ENCODE measurements at regions not wholly inside any gene's neighbourhood (a gene's known extent, or its start where the extent isn't known, plus 50 kb on each side); places are given as distances from the start of the nearest gene placed in this dataset.
"Not testable (repeated sequence)": the region's sequence is repeated elsewhere in the genome, so short reads cannot be mapped to it uniquely, and the experiment has no call there.

GRCh38 chr18:6572192-6572591 lies 157.3 kb upstream of the ARHGAP28 start:
- not testable (repeated sequence) for DNase-seq

GRCh38 chr18:6574631-6575030 lies 154.9 kb upstream of the ARHGAP28 start:
- no peak for DNase-seq

GRCh38 chr18:6575908-6576307 lies 153.6 kb upstream of the ARHGAP28 start:
- DNase-seq: no peak

GRCh38 chr18:6576718-6577375 lies 152.7 kb upstream of the ARHGAP28 start:
- DNase-seq: no peak

- DNase-seq: no peak
Observed at GRCh38 chr18:6578686-6579085, 150.8 kb upstream of the ARHGAP28 start.

- no peak for DNase-seq
Observed at GRCh38 chr18:6579486-6579885, 150.0 kb upstream of the ARHGAP28 start.

GRCh38 chr18:6580401-6580800 lies 149.1 kb upstream of the ARHGAP28 start:
- DNase-seq: no peak

GRCh38 chr18:6589923-6590322 lies 139.6 kb upstream of the ARHGAP28 start:
- no peak for DNase-seq

- DNase-seq: no peak
Observed at GRCh38 chr18:6590326-6590725, 139.2 kb upstream of the ARHGAP28 start.

- no peak for DNase-seq
Observed at GRCh38 chr18:6591491-6591890, 138.0 kb upstream of the ARHGAP28 start.

GRCh38 chr18:6592522-6592921 lies 137.0 kb upstream of the ARHGAP28 start:
- DNase-seq: no peak

- DNase-seq: no peak
Observed at GRCh38 chr18:6593142-6593885, 136.2 kb upstream of the ARHGAP28 start.

GRCh38 chr18:6595666-6596065 lies 133.8 kb upstream of the ARHGAP28 start:
- DNase-seq: no peak

GRCh38 chr18:6598657-6599056 lies 130.9 kb upstream of the ARHGAP28 start:
- DNase-seq: no peak

- DNase-seq: no peak
Observed at GRCh38 chr18:6600667-6601167, 128.8 kb upstream of the ARHGAP28 start.

GRCh38 chr18:6601241-6601640 lies 128.3 kb upstream of the ARHGAP28 start:
- DNase-seq: no peak

GRCh38 chr18:6602365-6602764 lies 127.2 kb upstream of the ARHGAP28 start:
- no peak for DNase-seq

GRCh38 chr18:6604573-6604941 lies 125.0 kb upstream of the ARHGAP28 start:
- no peak for DNase-seq

- DNase-seq: no peak
Observed at GRCh38 chr18:6605115-6605869, 124.2 kb upstream of the ARHGAP28 start.

- no peak for DNase-seq
Observed at GRCh38 chr18:6606411-6607085, 123.0 kb upstream of the ARHGAP28 start.

- DNase-seq: no peak
Observed at GRCh38 chr18:6607343-6607742, 122.2 kb upstream of the ARHGAP28 start.

- DNase-seq: no peak
Observed at GRCh38 chr18:6609666-6610264, 119.8 kb upstream of the ARHGAP28 start.

GRCh38 chr18:6610466-6610865 lies 119.0 kb upstream of the ARHGAP28 start:
- DNase-seq: no peak
